Stromal cell of bone marrow (primary cell): ENCODE measurements at regions not wholly inside any gene's neighbourhood (a gene's known extent, or its start where the extent isn't known, plus 50 kb on each side); places are given as distances from the start of the nearest gene placed in this dataset.
"Not testable (repeated sequence)": the region's sequence is repeated elsewhere in the genome, so short reads cannot be mapped to it uniquely, and the experiment has no call there.

Experiments
- DNase-seq: peaks from one replicate; pipeline ENCODE4 v3.0.0-alpha.2; 2012; ENCODE audit warnings: low read depth

GRCh38 chr14:97946240-97946639 is 1149.1 kb downstream of the VRK1 start:
- DNase-seq, result no peak

- no peak for DNase-seq
Measured at GRCh38 chr14:97946641-97947040, 1149.5 kb downstream of the VRK1 start.

GRCh38 chr14:97948841-97949240 is 1151.7 kb downstream of the VRK1 start:
- DNase-seq, result no peak

- no peak for DNase-seq
Measured at GRCh38 chr14:97956581-97957340, 1159.6 kb downstream of the VRK1 start.

- DNase-seq, result no peak
Measured at GRCh38 chr14:97959251-97959650, 1162.1 kb downstream of the VRK1 start.

GRCh38 chr14:97960436-97960835 is 1163.3 kb downstream of the VRK1 start:
- no peak for DNase-seq

- no peak for DNase-seq
Measured at GRCh38 chr14:97970222-97970621, 1173.0 kb downstream of the VRK1 start.

- DNase-seq, result no peak
Measured at GRCh38 chr14:97975216-97975615, 1178.0 kb downstream of the VRK1 start.

GRCh38 chr14:97975962-97976361 is 1178.8 kb downstream of the VRK1 start:
- no peak for DNase-seq

GRCh38 chr14:97976861-97977260 is 1179.7 kb downstream of the VRK1 start:
- DNase-seq, result no peak

GRCh38 chr14:97977651-97978261 is 1180.6 kb downstream of the VRK1 start:
- no peak for DNase-seq

GRCh38 chr14:97978341-97978740 is 1181.2 kb downstream of the VRK1 start:
- peak; percentile 39 for DNase-seq

- no peak for DNase-seq
Measured at GRCh38 chr14:97993508-97994019, 1196.4 kb downstream of the VRK1 start.

GRCh38 chr14:97994020-97994531 is 1196.9 kb downstream of the VRK1 start:
- no peak for DNase-seq

- DNase-seq, result no peak
Measured at GRCh38 chr14:97995038-97995437, 1197.9 kb downstream of the VRK1 start.

GRCh38 chr14:97995531-97995930 is 1198.3 kb downstream of the VRK1 start:
- DNase-seq, result no peak

GRCh38 chr14:98006008-98006407 is 1208.8 kb downstream of the VRK1 start:
- no peak for DNase-seq

- no peak for DNase-seq
Measured at GRCh38 chr14:98008381-98009113, 1211.4 kb downstream of the VRK1 start.

- not testable (repeated sequence) for DNase-seq
Measured at GRCh38 chr14:98009177-98009576, 1212.0 kb downstream of the VRK1 start.

- DNase-seq, result no peak
Measured at GRCh38 chr14:98010784-98011183, 1213.6 kb downstream of the VRK1 start.

- DNase-seq, result no peak
Measured at GRCh38 chr14:98014851-98015615, 1217.9 kb downstream of the VRK1 start.

- DNase-seq, result no peak
Measured at GRCh38 chr14:98015921-98016320, 1218.7 kb downstream of the VRK1 start.
